ENCODE measurements at regions not wholly inside any gene's neighbourhood (a gene's known extent, or its start where the extent isn't known, plus 50 kb on each side); places are given as distances from the start of the nearest gene placed in this dataset.

DNA sequence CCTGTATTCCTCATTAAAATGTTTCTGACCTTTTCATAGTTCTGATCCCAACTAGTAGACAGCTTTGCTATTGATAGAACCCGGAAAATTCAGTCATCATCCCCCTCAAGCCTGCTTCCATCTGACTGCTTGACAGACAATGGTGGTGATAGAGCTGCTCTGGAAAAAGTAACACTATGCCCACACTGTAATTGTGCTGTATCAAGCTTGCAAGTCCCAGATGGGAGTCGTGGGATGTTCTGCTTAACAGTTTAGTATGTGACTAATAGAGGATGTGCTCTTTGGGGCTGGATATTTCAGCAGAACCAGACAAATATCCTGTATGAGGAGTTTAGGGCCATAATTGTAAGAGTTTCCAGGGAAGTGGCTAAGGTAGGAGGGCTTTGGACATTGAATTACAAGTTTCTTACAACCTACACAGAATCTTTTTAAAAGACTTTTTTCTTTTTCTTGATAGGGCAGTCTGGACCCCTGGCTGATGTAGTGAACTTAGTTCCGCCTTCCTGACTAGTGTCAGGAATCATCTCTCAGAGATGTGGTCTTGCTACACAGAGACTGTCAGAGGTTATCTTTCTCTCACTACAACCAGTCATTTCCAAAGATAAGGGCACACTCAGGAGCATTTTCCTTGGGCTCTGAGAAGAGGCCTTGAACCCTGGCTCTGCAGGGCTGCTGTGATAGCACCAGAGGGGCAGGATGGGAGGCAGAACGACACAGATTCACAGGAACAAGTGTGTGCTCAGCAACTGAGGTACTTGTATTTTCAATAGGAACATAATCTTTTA is 158.0 kb upstream of the RBMS1 start:
- H3K27ac ChIP-seq, result no peak overlapping the region
- no peak for DNase-seq
- TF ChIP-seq, protein P1, sequence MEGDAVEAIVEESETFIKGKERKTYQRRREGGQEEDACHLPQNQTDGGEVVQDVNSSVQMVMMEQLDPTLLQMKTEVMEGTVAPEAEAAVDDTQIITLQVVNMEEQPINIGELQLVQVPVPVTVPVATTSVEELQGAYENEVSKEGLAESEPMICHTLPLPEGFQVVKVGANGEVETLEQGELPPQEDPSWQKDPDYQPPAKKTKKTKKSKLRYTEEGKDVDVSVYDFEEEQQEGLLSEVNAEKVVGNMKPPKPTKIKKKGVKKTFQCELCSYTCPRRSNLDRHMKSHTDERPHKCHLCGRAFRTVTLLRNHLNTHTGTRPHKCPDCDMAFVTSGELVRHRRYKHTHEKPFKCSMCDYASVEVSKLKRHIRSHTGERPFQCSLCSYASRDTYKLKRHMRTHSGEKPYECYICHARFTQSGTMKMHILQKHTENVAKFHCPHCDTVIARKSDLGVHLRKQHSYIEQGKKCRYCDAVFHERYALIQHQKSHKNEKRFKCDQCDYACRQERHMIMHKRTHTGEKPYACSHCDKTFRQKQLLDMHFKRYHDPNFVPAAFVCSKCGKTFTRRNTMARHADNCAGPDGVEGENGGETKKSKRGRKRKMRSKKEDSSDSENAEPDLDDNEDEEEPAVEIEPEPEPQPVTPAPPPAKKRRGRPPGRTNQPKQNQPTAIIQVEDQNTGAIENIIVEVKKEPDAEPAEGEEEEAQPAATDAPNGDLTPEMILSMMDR (IDR thresholded peaks at IDR 0.05; ENCODE audit: low read depth, low read length), result no peak

GRCh38 chr2:160652236-160652635 is 158.6 kb upstream of the RBMS1 start:
- Histone ChIP-seq H3K4me3 (ENCODE audit: low read depth, low read length) (no peak overlapping the region), H3K27ac (no peak overlapping the region), H3K36me3 (no peaks in the 10 kb centered on the region), H3K9me3 (ENCODE audit: severe bottlenecking) (no peaks in the 10 kb centered on the region), H3K27me3 (ENCODE audit: insufficient read depth, low read depth, severe bottlenecking) (no peaks in the 10 kb centered on the region)
- no peak for DNase-seq
- TF ChIP-seq, protein P1 (IDR thresholded peaks at IDR 0.05; ENCODE audit: low read depth, low read length), result no peak

More for the DNA sequence above, 158.0 kb upstream of the RBMS1 start:
- Histone ChIP-seq H3K36me3 (no peaks in the 10 kb centered on the region), H3K9me3 (ENCODE audit: severe bottlenecking) (no peaks in the 10 kb centered on the region), H3K4me3 (ENCODE audit: low read depth, low read length) (no peak overlapping the region), H3K27me3 (ENCODE audit: insufficient read depth, low read depth, severe bottlenecking) (no peaks in the 10 kb centered on the region)

DNA sequence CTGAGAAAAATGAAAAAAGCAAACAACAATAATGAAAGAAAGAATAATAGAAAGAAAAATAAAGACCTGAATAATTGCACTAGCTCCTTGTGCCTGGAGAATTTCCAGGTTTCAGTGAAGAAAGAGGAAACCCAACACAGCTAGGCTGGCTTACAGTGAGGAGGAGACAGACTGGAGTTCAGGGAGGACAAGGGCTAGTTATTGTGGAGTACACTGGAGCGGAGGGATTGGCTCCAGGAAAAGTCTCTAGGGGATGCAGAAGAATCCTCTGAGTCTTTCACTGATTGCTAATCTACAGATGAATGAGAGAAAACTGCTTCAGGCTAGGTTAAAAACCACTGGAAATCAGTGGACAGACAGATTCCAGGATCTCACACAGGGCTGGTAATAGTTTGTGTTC is 163.6 kb upstream of the RBMS1 start:
- Histone ChIP-seq H3K4me3 (ENCODE audit: low read depth, low read length) (no peak overlapping the region), H3K36me3 (no peaks in the 10 kb centered on the region), H3K9me3 (ENCODE audit: severe bottlenecking) (no peaks in the 10 kb centered on the region), H3K27me3 (ENCODE audit: insufficient read depth, low read depth, severe bottlenecking) (no peaks in the 10 kb centered on the region), H3K27ac (no peak overlapping the region)
- TF ChIP-seq, protein P1 (IDR thresholded peaks at IDR 0.05; ENCODE audit: low read depth, low read length), result no peak
- DNase-seq, result no peak

DNA sequence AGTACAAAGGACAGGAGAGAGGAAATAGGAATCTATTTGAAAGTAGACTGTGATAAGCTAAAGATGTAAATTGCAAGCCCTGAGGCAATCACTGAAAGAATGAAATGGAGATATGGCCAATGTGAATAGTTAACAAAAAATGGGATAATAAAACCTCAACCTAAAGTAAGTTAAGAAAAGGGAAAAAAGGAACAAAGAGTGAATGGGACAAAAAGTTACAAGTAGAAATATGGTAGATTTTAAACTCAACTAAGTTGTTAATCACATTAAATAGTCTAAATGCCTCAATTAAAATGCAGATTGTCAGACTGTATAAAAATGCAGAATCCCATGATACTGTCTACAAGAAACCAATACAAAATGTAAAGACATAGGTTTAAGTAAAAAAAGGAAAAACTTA is 165.2 kb upstream of the RBMS1 start:
- H3K27ac ChIP-seq, result no peak overlapping the region
- no peaks in the 10 kb centered on the region for H3K27me3 ChIP-seq (ENCODE audit: insufficient read depth, low read depth, severe bottlenecking)
- no peaks in the 10 kb centered on the region for H3K36me3 ChIP-seq
- no peaks in the 10 kb centered on the region for H3K9me3 ChIP-seq (ENCODE audit: severe bottlenecking)
- H3K4me3 ChIP-seq (ENCODE audit: low read depth, low read length), result no peak overlapping the region
- no peak for DNase-seq
- TF ChIP-seq, protein P1 (IDR thresholded peaks at IDR 0.05; ENCODE audit: low read depth, low read length), result no peak

DNA sequence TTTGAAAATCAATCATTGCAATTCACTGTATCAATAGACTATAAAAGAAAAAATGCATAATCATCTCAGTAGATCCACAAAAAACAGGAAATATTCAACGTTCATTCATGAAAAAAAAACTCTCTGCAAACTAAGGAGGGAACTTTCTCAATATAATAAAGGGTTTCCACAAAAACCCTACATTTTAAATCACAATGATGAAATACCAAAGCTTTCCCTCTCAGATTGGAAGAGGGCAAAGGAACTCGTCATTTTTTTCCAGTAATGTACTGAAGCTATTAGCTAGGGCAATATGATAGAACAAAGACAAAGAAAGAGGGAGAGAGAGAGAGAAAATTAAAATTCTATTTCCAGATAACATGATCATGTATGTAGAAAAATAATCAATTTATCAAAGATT is 167.1 kb upstream of the RBMS1 start:
- DNase-seq, result no peak
- TF ChIP-seq, protein P1 (IDR thresholded peaks at IDR 0.05; ENCODE audit: low read depth, low read length), result no peak

More for the DNA sequence above, 167.1 kb upstream of the RBMS1 start:
- H3K9me3 ChIP-seq (ENCODE audit: severe bottlenecking), result no peaks in the 10 kb centered on the region
- H3K27me3 ChIP-seq (ENCODE audit: insufficient read depth, low read depth, severe bottlenecking), result no peaks in the 10 kb centered on the region
- H3K4me3 ChIP-seq (ENCODE audit: low read depth, low read length), result no peak overlapping the region
- no peaks in the 10 kb centered on the region for H3K36me3 ChIP-seq
- no peak overlapping the region for H3K27ac ChIP-seq
